SU-DHL-6 (cell line): ENCODE measurements at regions not wholly inside any gene's neighbourhood (a gene's known extent, or its start where the extent isn't known, plus 50 kb on each side); places are given as distances from the start of the nearest gene placed in this dataset.

Experiments
- H2AFZ ChIP-seq: fragments of 200-600 bp; sonication (generic); 2 replicates; pipeline ENCODE4 v1.6.1; 2014; ENCODE audit warnings: low read depth, mild to moderate bottlenecking, moderate library complexity, mixed read lengths, antibody characterized with exemption, low read length; ENCODE audit not compliant: severe bottlenecking
- H3F3A ChIP-seq: fragments of 200-600 bp; shearing (Covaris generic); 2 replicates; pipeline ENCODE4 v1.6.0; 2016; ENCODE audit warnings: antibody characterized with exemption, mild to moderate bottlenecking; ENCODE audit not compliant: insufficient read depth
- H3K27ac ChIP-seq: fragments of 200-600 bp; sonication (generic); 2 replicates; pipeline ENCODE4 v1.5.1; 2016; ENCODE audit warnings: low read depth, mild to moderate bottlenecking, low read length, moderate library complexity, mixed read lengths
- H3K27me3 ChIP-seq: fragments of 200-600 bp; sonication (generic), shearing (Covaris generic); 2 replicates; pipeline ENCODE4 v1.6.0; 2014; ENCODE audit warnings: mild to moderate bottlenecking, low read length
- H3K36me3 ChIP-seq: fragments of 200-600 bp; sonication (generic); 2 replicates; pipeline ENCODE4 v1.6.1; 2014; ENCODE audit warnings: mild to moderate bottlenecking, low read length, mixed read lengths
- H3K4me2 ChIP-seq: fragments of 300-600, 200-600 bp; shearing (Covaris generic), sonication (generic); 2 replicates; pipeline ENCODE4 v1.6.0; 2014; ENCODE audit warnings: low read length, low read depth, mild to moderate bottlenecking; ENCODE audit not compliant: poor library complexity, severe bottlenecking
- H3K4me3 ChIP-seq: fragments of 200-600 bp; sonication (generic); 2 replicates; pipeline ENCODE4 v1.5.1; 2014; ENCODE audit warnings: antibody characterized with exemption, low read length, mild to moderate bottlenecking, mixed read lengths; ENCODE audit not compliant: insufficient read depth, poor library complexity, severe bottlenecking
- H3K79me2 ChIP-seq: fragments of 200-600 bp; sonication (generic); 2 replicates; pipeline ENCODE4 v1.6.1; 2014; ENCODE audit warnings: mild to moderate bottlenecking, low read length, moderate library complexity; ENCODE audit not compliant: insufficient read depth
- H3K9ac ChIP-seq: fragments of 200-600 bp; sonication (generic); 2 replicates; pipeline ENCODE4 v1.7.0; 2014; ENCODE audit warnings: mild to moderate bottlenecking, low read length
- H3K9me2 ChIP-seq: fragments of 200-600 bp; sonication (generic); replicated peaks from 2 replicates; pipeline ENCODE4 v1.6.1; 2014; ENCODE audit warnings: low read length; ENCODE audit not compliant: insufficient read depth
- H3K9me3 ChIP-seq: fragments of 200-600 bp; sonication (generic); 2 replicates; pipeline ENCODE4 v1.6.1; 2014; ENCODE audit warnings: low read length, mixed read lengths; ENCODE audit not compliant: insufficient read depth
- H4K20me1 ChIP-seq: fragments of 200-600 bp; sonication (generic); 2 replicates; pipeline ENCODE4 v1.6.1; 2014; ENCODE audit warnings: low read depth, mild to moderate bottlenecking, antibody characterized with exemption, low read length, moderate library complexity, mixed read lengths
- CTCF ChIP-seq: fragments of 200-600 bp; sonication (generic); IDR thresholded peaks from one replicate; pipeline ENCODE4 v1.5.1; 2017; ENCODE audit warnings: antibody characterized with exemption, mild to moderate bottlenecking, low read length, moderate library complexity; ENCODE audit not compliant: insufficient read depth, poor library complexity, severe bottlenecking
- EZH2phosphoT487 ChIP-seq: fragments of 200-600 bp; sonication (generic), shearing (Covaris generic); conservative IDR thresholded peaks from 2 replicates; pipeline ENCODE4 v1.6.1; 2018; ENCODE audit warnings: mild to moderate bottlenecking, antibody characterized with exemption, low read length, moderate library complexity, mixed read lengths

GRCh38 chr6:114523508-114523907 lies 180.7 kb upstream of the HS3ST5 start:
- H3K9me2 ChIP-seq, result no peaks in the 10 kb centered on the region
- no peak overlapping the region for H3K4me3 ChIP-seq
- no peaks in the 10 kb centered on the region for H3F3A ChIP-seq
- no peak overlapping the region for H3K27ac ChIP-seq
- no peaks in the 10 kb centered on the region for H4K20me1 ChIP-seq
- H3K9me3 ChIP-seq, result no peaks in the 10 kb centered on the region
- H3K4me2 ChIP-seq, result no peak overlapping the region
- H3K9ac ChIP-seq, result no peak overlapping the region
- H3K27me3 ChIP-seq, result no peaks in the 10 kb centered on the region
- H3K79me2 ChIP-seq, result no peaks in the 10 kb centered on the region
- H3K36me3 ChIP-seq, result no peaks in the 10 kb centered on the region
- TF ChIP-seq EZH2phosphoT487 (no peak), CTCF (no peak)
- H2AFZ ChIP-seq, result no peak overlapping the region

DNA sequence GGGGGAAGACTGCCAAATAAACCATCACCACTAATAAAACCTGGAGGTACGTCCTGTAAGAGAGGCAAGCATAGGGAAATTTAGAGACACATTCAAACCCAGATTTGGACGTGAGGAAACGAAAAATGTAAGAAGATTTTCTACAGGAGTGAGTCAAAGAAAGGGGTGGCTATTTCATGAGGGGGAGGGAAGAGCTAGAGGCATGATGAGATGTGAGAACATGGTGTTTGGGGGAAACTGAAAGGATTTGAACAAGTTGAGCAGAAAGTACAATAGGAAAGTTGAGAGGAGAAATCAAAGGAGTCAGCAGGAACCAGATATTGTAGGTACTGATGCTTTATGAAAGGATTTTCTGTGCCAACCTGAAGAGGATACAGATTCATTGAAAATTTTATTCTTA lies 179.1 kb upstream of the HS3ST5 start:
- no peaks in the 10 kb centered on the region for H3K9me2 ChIP-seq
- H3K27me3 ChIP-seq, result no peaks in the 10 kb centered on the region
- H3F3A ChIP-seq, result no peaks in the 10 kb centered on the region
- no peaks in the 10 kb centered on the region for H4K20me1 ChIP-seq
- H3K36me3 ChIP-seq, result no peaks in the 10 kb centered on the region
- TF ChIP-seq EZH2phosphoT487, result no peak
- H3K4me2 ChIP-seq, result no peak overlapping the region
- no peak overlapping the region for H3K9ac ChIP-seq
- no peak overlapping the region for H3K27ac ChIP-seq
- H3K79me2 ChIP-seq, result no peaks in the 10 kb centered on the region
- H3K4me3 ChIP-seq, result no peak overlapping the region
- no peak overlapping the region for H2AFZ ChIP-seq
- no peaks in the 10 kb centered on the region for H3K9me3 ChIP-seq

DNA sequence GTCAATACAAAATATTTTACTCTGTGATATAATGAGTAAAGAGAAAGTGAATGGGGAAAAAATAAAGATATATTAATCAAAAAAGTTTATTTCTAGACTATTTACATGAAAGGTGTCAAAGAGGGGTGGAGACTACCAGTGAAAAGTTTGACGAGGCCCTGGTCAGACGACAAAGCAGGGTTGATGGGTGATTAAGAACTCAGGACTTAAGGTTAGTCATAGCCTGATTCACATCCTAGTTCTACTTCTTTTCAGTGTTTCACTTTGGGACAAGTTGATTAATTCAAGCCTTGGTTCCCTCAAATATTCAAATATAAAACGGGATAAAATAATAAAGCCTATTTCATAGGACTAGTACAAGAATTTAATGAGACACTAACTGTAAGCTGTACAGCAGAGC lies 178.2 kb upstream of the HS3ST5 start:
- Histone ChIP-seq H4K20me1 (no peaks in the 10 kb centered on the region), H3K36me3 (no peaks in the 10 kb centered on the region), H2AFZ (no peak overlapping the region), H3K27ac (no peak overlapping the region), H3K4me2 (no peak overlapping the region), H3K9me2 (no peaks in the 10 kb centered on the region), H3F3A (no peaks in the 10 kb centered on the region), H3K79me2 (no peaks in the 10 kb centered on the region), H3K4me3 (no peak overlapping the region), H3K9ac (no peak overlapping the region), H3K27me3 (no peaks in the 10 kb centered on the region), H3K9me3 (no peaks in the 10 kb centered on the region)
- TF ChIP-seq EZH2phosphoT487, result no peak
- no peak for TF ChIP-seq CTCF

DNA sequence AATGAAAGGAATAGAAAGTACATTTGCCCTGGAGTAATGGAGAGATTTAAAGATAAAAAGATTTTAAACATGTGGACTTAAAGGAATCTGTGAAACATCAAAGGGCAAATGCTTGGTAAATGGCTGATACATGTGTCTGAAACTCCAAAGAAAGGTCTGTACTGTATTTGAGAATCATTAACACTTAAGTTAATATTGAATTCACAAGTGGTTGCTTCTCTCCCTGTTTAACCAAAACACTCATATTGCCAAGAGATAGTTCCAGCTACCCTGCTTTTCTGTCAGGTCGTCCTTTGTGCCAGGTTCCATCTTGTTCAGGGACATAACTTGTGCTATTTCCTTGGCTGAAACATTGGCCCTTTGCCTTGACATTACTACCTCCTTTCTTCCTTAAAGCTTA lies 171.3 kb upstream of the HS3ST5 start:
- Histone ChIP-seq H2AFZ (no peak overlapping the region), H3K9me2 (no peaks in the 10 kb centered on the region)

More for the DNA sequence above, 171.3 kb upstream of the HS3ST5 start:
- no peaks in the 10 kb centered on the region for H4K20me1 ChIP-seq
- H3K79me2 ChIP-seq, result no peaks in the 10 kb centered on the region
- H3K36me3 ChIP-seq, result no peaks in the 10 kb centered on the region
- H3K9me3 ChIP-seq, result no peaks in the 10 kb centered on the region
- TF ChIP-seq EZH2phosphoT487 (no peak), CTCF (no peak)
- H3K4me2 ChIP-seq, result no peak overlapping the region
- H3K27ac ChIP-seq, result no peak overlapping the region
- no peak overlapping the region for H3K9ac ChIP-seq
- H3K4me3 ChIP-seq, result no peak overlapping the region
- H3K27me3 ChIP-seq, result no peaks in the 10 kb centered on the region
- H3F3A ChIP-seq, result no peaks in the 10 kb centered on the region
